GM11168 (cell line): ENCODE measurements at regions not wholly inside any gene's neighbourhood (a gene's known extent, or its start where the extent isn't known, plus 50 kb on each side); places are given as distances from the start of the nearest gene placed in this dataset.
"Not testable (repeated sequence)": the region's sequence is repeated elsewhere in the genome, so short reads cannot be mapped to it uniquely, and the experiment has no call there.

Source experiments
- in situ Hi-C: fragments of 300-500 bp; cut with MboI; formaldehyde crosslinking; loops from one replicate; pipeline ENCODE4 v1.12.0; 2022; ENCODE audit warnings: low sequenced_read_pairs; ENCODE audit not compliant: unreplicated experiment

- in situ Hi-C loops: loop anchor here (10.0 kb wide), 1 partner anchor 136 kb away; no protein-coding TSS in a partner anchor
Measured at GRCh38 chr10:61280303-61280702, 172.9 kb downstream of the TMEM26 start.

DNA sequence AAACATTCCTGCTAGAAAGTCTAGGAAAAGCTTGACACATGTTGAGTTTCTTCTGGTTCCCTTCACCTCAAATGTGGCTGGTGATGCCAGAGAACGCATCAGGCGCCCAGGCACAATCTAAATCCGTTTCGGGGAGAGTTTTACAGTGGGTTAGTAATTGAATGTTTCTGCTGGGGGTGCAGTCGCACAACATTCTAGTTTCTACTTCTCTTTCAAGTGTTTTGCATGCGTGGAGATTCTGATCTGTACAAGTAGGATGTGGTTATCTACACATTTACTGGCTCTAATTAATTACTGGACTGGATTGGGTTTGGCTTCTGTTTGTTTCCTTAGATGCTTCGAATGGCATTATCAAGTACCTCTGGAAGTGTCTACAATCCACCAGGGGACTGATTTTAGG, 173.8 kb downstream of the TMEM26 start:
- in situ Hi-C loops: no loop called here

DNA sequence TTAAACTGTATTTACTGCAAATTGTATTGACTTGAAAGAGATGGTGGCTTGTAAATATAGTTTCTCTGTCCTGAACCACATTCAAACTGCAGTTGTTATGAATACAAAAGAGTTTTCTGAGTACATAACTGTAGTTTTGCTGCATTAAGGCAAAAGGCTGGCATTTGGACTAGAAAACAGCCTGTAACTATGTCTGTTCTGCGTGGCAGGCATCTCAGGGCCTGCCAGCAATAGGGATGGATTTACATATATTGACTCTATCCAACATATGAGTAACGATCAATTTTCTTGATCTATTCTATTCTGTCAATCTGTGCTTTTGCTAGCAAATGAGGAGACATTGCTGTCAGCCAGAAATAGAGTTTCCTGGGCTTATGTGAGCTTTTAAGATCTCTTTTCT, 174.6 kb downstream of the TMEM26 start:
- in situ Hi-C loops: no loop called here

DNA sequence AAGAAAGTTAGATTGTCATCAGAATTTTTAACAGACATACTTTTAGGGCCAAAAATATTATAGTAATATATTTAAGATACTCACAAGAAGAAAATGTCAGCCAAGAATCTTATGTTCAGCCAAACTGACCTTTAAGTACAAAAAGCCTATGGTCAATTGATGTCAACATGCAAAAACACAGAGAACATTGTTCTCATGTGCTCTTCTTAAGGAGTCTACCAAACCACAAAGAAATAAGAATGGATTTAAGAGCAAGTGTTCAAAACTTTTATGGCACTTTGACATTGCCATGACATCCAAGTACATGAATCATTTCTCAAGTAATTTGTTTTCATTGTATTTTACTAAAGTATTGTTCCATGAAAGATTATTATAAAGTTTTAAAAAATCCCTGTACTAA, 180.4 kb downstream of the TMEM26 start:
- in situ Hi-C loops: no loop called here

GRCh38 chr10:61271127-61271780, 181.9 kb downstream of the TMEM26 start:
- in situ Hi-C loops: no loop called here

DNA sequence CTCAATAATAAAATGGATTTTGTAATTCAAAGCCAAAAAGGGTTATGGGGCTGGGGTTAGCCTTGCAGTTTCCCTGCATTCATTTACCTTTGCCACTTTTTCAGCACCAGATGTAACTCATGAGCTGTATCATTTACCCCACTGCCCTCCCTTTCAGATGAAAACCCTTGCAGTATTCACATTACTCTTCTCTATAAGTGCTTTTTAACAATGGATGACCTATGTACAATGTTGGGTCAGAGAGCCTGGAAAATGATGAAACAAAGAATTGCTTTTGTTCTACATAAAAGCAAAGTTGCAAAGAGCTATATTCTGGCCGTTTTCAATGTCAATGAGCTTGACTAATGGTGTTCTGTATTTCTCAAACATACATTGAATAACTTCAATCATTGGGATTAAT, 189.7 kb downstream of the TMEM26 start:
- in situ Hi-C loops: no loop called here

DNA sequence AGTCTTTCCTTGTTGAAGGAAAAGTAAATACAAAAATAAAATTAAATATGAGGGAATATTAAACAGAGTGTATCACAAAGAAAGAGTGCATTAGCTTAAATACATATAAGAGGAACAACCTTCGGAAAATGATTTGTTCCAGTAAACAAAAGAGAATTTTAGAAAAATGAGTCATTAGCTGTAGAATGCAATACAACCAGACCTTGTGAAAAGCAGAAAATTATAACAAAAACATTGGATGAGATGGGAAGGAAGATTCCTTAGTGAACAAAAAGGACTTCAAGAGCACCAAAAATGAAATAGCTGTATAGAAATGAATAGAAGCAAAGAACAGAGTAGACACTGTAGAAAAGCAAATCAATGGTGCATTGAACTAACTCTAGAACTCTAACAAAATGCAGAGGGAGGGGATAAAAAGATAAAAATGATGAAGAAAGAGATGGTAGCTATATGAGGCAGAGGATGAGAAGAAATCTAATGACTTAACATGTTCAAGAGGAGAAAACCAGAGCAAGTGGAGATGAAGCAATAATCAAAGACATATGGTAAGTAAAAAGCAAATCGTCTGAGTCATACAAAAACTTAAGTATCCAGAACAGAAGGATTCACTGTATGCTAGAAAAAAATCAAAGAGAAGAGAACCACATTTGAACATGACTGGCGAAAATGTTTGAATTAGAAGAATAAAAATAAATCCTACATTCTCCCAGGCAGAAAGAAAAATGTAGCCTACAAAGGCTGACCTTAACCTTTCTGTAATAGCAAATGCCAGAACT, 190.5 kb downstream of the TMEM26 start:
- in situ Hi-C loops: no loop called here

GRCh38 chr10:61257956-61258496, 195.2 kb downstream of the TMEM26 start:
- in situ Hi-C loops: no loop called here

GRCh38 chr10:61257136-61257535, 196.0 kb downstream of the TMEM26 start:
- in situ Hi-C loops: no loop called here

DNA sequence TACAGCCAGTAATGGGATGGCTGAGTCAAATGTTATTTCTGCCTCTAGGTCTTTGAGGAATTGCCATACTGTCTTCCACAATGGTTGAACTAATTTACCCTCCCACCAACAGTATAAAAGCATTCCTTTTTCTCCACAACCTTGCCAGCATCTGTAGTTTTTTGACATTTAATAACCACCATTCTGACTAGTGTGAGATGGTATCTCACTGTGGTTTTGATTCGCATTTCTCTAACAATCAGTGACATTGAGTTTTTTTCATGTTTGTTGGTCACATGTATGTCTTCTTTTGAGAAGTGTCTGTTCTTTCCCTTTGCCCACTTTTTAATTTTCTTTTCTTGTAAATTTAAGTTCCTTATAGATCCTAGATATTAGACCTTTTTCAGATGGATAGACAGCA, 200.9 kb downstream of the TMEM26 start:
- in situ Hi-C loops: not testable (repeated sequence)

GRCh38 chr10:61251089-61251488, 202.1 kb downstream of the TMEM26 start:
- in situ Hi-C loops: no loop called here

GRCh38 chr10:61250131-61250530, 203.1 kb downstream of the TMEM26 start:
- in situ Hi-C loops: no loop called here

DNA sequence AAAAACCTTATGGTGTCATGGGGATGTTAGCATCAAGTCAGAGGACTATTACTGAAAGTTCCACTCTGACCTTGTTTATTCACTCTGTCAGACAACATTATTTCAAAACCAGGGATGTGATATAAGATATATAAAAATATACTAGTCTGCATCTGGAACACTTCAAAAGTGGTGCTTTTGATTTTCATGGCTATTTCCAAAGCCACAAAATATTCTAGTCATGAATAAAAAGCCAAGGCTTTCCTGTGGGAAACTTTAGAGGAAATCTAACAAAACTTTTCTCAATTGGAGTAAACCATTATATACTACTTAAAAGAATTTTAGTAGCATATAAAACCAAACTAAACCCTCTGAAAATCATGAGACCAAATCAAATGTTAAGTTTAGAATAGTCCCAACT, 205.2 kb downstream of the TMEM26 start:
- in situ Hi-C loops: no loop called here

GRCh38 chr10:61244261-61244775, 208.9 kb downstream of the TMEM26 start:
- in situ Hi-C loops: no loop called here

DNA sequence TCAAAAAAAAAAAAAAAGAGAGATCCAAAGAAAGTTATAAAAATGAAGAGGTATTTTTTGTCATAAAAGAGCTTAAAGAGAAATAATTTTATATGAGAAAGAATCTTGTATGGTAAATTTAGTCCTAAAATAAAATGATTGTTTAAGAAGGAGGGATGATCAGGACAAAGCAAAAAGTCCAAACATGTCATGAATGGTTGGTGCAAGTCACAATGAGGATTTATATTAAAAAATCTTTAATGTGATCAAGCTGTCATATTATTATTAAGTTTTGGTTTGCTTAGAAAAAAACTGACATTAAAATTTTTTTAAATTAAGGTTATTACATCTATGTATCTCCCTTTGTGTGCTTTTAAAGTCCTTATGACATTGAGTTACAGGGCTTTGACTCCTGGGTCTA, 220.4 kb downstream of the TMEM26 start:
- in situ Hi-C loops: no loop called here

GRCh38 chr10:61225939-61226338, 227.2 kb downstream of the TMEM26 start:
- in situ Hi-C loops: no loop called here

GRCh38 chr10:61223576-61223975, 229.6 kb downstream of the TMEM26 start:
- in situ Hi-C loops: no loop called here

GRCh38 chr10:61219696-61220095, 233.5 kb downstream of the TMEM26 start:
- in situ Hi-C loops: no loop called here

DNA sequence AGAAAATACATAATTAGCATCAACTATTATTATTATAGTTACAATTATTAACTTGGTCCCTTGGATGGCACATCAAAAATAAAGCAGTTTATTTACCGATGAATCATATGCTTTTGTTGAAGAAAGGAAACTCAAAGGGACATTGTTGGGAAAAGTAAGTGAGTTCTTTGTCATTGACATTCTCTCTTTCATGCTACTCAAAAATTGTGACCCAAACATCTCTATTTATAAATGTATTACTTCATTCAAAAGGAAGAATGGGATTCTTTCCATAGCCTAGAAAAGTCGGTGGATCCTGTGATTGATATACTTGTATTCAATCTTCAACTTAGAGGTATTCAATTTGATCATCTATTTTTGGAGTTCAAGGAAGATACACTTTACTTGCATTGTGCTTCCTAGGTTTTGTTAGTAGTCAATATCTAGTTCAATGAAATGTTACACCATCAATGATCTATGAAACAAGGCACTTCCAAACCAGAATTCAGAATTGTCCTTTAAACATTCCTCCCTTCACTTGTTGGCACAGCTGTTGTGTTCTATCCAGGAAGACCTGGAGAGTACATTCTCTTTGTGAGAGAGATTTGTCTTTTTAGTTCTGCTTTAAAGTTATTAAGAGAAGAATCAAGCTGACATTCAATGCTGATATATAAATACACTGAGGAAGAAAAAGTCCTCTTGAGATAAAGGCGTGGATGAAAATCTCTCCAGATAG, 235.2 kb downstream of the TMEM26 start:
- in situ Hi-C loops: no loop called here

- in situ Hi-C loops: no loop called here
Measured at GRCh38 chr10:61215246-61215645, 237.9 kb downstream of the TMEM26 start.

DNA sequence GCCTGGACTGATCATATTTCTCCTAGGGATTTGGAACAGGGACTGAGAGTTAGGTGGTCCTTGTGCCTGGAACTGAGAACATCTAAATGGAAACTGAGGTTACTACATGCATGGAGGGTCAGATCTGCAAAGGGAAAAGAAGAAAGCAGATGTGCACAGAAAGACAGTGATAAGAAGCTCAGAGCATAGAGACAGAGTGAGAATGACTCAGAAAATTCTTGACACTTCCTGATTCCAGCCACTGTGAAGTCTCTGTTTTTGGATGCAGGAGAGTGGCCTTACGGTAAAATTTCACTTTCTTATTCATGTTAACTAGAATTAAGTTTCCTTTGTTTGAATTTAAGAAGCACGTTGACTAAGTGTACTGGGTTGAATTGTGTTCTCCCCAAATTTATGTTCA, 241.7 kb downstream of the TMEM26 start:
- in situ Hi-C loops: no loop called here
